Midbrain (tissue), 1 donor: ENCODE measurements at regions not wholly inside any gene's neighbourhood (a gene's known extent, or its start where the extent isn't known, plus 50 kb on each side); places are given as distances from the start of the nearest gene placed in this dataset.
"Not testable (repeated sequence)": the region's sequence is repeated elsewhere in the genome, so short reads cannot be mapped to it uniquely, and the experiment has no call there.

Source experiments
- DNase-seq: peaks from one replicate; lab custom pipeline; 2025; lab: John Stamatoyannopoulos, UW

GRCh38 chr4:160485071-160485687 lies 1382.3 kb downstream of the RAPGEF2 start:
- no peak for DNase-seq

- no peak for DNase-seq
Observed at GRCh38 chr4:160492181-160492580, 1389.3 kb downstream of the RAPGEF2 start.

GRCh38 chr4:160493206-160493605 lies 1390.3 kb downstream of the RAPGEF2 start:
- no peak for DNase-seq

- no peak for DNase-seq
Observed at GRCh38 chr4:160495356-160495755, 1392.5 kb downstream of the RAPGEF2 start.

GRCh38 chr4:160498211-160498610 lies 1395.3 kb downstream of the RAPGEF2 start:
- no peak for DNase-seq

- DNase-seq, result no peak
Observed at GRCh38 chr4:160505724-160506123, 1402.8 kb downstream of the RAPGEF2 start.

- DNase-seq, result no peak
Observed at GRCh38 chr4:160510928-160511327, 1408.0 kb downstream of the RAPGEF2 start.

GRCh38 chr4:160514126-160514525 lies 1411.2 kb downstream of the RAPGEF2 start:
- no peak for DNase-seq

GRCh38 chr4:160523231-160523630 lies 1420.4 kb downstream of the RAPGEF2 start:
- DNase-seq, result no peak

- no peak for DNase-seq
Observed at GRCh38 chr4:160537681-160538080, 1434.8 kb downstream of the RAPGEF2 start.

GRCh38 chr4:160546201-160546600 lies 1443.3 kb downstream of the RAPGEF2 start:
- no peak for DNase-seq

GRCh38 chr4:160549951-160550519 lies 1447.2 kb downstream of the RAPGEF2 start:
- not testable (repeated sequence) for DNase-seq

- no peak for DNase-seq
Observed at GRCh38 chr4:160562661-160563060, 1459.8 kb downstream of the RAPGEF2 start.

GRCh38 chr4:160563552-160564282 lies 1460.8 kb downstream of the RAPGEF2 start:
- DNase-seq, result no peak

- no peak for DNase-seq
Observed at GRCh38 chr4:160567634-160568033, 1464.8 kb downstream of the RAPGEF2 start.

GRCh38 chr4:160570271-160570670 lies 1467.4 kb downstream of the RAPGEF2 start:
- no peak for DNase-seq

GRCh38 chr4:160574272-160574671 lies 1471.4 kb downstream of the RAPGEF2 start:
- DNase-seq, result not testable (repeated sequence)

GRCh38 chr4:160580581-160580980 lies 1477.7 kb downstream of the RAPGEF2 start:
- DNase-seq, result no peak

- no peak for DNase-seq
Observed at GRCh38 chr4:160592258-160592657, 1489.4 kb downstream of the RAPGEF2 start.

- DNase-seq, result no peak
Observed at GRCh38 chr4:160595646-160596045, 1492.8 kb downstream of the RAPGEF2 start.

- DNase-seq, result no peak
Observed at GRCh38 chr4:160604541-160604940, 1501.7 kb downstream of the RAPGEF2 start.

GRCh38 chr4:160611181-160611580 lies 1508.3 kb downstream of the RAPGEF2 start:
- DNase-seq, result no peak

GRCh38 chr4:160631044-160631443 lies 1528.2 kb downstream of the RAPGEF2 start:
- DNase-seq, result no peak
